ENCODE measurements at regions not wholly inside any gene's neighbourhood (a gene's known extent, or its start where the extent isn't known, plus 50 kb on each side); places are given as distances from the start of the nearest gene placed in this dataset.

DNA sequence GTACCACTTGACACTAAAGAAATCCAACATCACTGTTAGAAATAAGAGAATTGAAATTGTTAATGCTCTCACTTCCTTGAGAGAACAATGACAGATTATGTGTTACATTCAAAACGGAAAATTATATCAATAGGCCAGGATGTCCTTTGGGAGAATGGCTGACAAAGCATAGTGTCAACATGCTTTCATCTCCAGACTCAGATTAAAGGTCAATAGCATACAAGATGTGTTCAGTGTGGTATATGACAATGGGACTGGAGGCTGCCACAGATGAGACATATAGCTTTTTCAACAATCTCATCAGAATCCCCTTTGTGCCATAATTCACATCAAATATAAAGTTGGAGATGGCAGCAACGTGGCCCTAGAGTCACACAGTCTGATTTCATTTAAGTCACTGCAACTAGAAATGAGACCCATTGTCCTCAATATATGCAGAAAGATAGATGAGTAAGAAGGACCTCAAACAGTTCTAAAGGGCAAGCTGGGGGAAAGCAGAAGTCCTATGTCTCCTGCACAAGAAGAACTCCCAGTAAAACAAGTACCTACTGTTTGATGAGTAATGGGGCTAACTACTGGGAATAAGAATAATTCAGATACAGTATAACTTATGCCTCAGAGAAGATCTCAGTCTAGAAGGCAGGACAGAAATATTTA is 327.9 kb downstream of the TTLL7 start:
- no peak for DNase-seq
- H3K4me1 Mint-ChIP-seq: no peaks in the 10 kb centered on the region
- no peak overlapping the region for H3K27ac Mint-ChIP-seq

DNA sequence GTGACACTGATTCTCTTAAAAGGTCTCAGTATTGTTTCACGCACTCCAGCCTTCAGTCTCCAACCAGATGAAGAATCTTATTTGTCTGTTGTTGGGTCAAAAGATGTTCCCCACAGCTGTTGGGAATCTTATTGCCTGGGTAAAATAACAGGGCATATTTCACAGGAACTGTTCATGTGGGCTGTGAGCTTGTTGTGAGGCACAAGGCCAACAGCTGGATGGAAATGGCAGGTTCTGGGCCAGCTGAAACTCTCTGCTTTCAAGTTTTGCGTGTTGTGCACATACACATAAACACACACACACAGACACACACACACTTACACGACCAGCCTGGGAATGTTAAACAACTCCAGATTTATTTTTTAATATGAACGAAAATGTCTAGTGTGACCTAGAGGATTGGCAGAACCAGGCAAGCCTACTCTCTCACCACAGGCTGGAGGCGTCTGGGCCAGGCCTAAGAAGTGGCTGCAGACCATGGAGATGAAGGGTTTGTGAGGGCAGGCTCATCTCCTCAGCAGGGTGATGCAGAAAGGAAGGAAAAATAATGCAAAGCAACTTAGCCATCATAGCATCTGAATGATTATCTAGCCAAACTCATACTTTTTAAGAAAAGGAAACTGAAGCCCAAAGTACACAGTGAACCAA is 357.0 kb downstream of the TTLL7 start:
- ChIA-PET CTCF (no interaction called here), POLR2A (no interaction called here)
- intact Hi-C loops (cut with micrococcal nuclease): no loop called here
- Mint-ChIP-seq H3K27ac (peak overlapping the region in 1 of 9 donors; percentile 3), H3K9me3 (peaks cover 0 to 8% (median 0%) of the 10 kb centered on the region in 11 donors), H3K4me3 (peak overlapping the region in 2 of 10 donors; percentile 31 to 45), H3K27me3 (no peaks in the 10 kb centered on the region), H3K36me3 (peaks cover 0 to 13% (median 4%) of the 10 kb centered on the region in 5 donors), H3K4me1 (peaks cover 0 to 16% (median 4%) of the 10 kb centered on the region in 7 donors)
- H3K27ac ChIP-seq (ENCODE audit: low read depth, low read length): no peak overlapping the region
- H3K4me1 ChIP-seq (ENCODE audit: control insufficient read depth in 2 of 2, insufficient read depth in 2 of 2, low read length in 2 of 2): no peaks in the 10 kb centered on the region
- no peaks in the 10 kb centered on the region for H3K27me3 ChIP-seq (ENCODE audit: control insufficient read depth in 2 of 2, insufficient read depth in 2 of 2, low read length in 2 of 2)
- no peak for DNase-seq
- no peaks in the 10 kb centered on the region for H3K9me3 ChIP-seq (ENCODE audit: control insufficient read depth in 2 of 3, low read length in 3 of 3)
- no peak for ATAC-seq
- H3K4me3 ChIP-seq (ENCODE audit: low read length): no peak overlapping the region
- H3K36me3 ChIP-seq (ENCODE audit: control insufficient read depth in 2 of 3, insufficient read depth in 3 of 3, low read length in 3 of 3): no peaks in the 10 kb centered on the region

More for the DNA sequence above, 327.9 kb downstream of the TTLL7 start:
- no peak overlapping the region for H3K4me3 ChIP-seq (ENCODE audit: low read length)
- H3K9me3 ChIP-seq (ENCODE audit: control insufficient read depth in 2 of 3, low read length in 3 of 3): no peaks in the 10 kb centered on the region
- peaks cover 0 to 7% (median 3%) of the 10 kb centered on the region in 5 donors for H3K36me3 Mint-ChIP-seq
- peaks cover 0 to 9% (median 6%) of the 10 kb centered on the region in 11 donors for H3K9me3 Mint-ChIP-seq
- CTCF ChIA-PET: interaction anchor here (0.6 kb wide), 1 partner anchor 808 kb away, joined by 4 read pairs; no protein-coding TSS in a partner anchor
- H3K4me1 ChIP-seq (ENCODE audit: control insufficient read depth in 2 of 2, insufficient read depth in 2 of 2, low read length in 2 of 2): no peaks in the 10 kb centered on the region
- no peak overlapping the region for H3K4me3 Mint-ChIP-seq
- POLR2A ChIA-PET: no interaction called here
- H3K27ac ChIP-seq (ENCODE audit: low read depth, low read length): no peak overlapping the region
- no peaks in the 10 kb centered on the region for H3K27me3 ChIP-seq (ENCODE audit: control insufficient read depth in 2 of 2, insufficient read depth in 2 of 2, low read length in 2 of 2)
- ATAC-seq: no peak
- intact Hi-C loops (cut with micrococcal nuclease): no loop called here
- no peaks in the 10 kb centered on the region for H3K36me3 ChIP-seq (ENCODE audit: control insufficient read depth in 2 of 3, insufficient read depth in 3 of 3, low read length in 3 of 3)
- H3K27me3 Mint-ChIP-seq: peaks cover 0 to under 1% (median 0%) of the 10 kb centered on the region in 5 donors

DNA sequence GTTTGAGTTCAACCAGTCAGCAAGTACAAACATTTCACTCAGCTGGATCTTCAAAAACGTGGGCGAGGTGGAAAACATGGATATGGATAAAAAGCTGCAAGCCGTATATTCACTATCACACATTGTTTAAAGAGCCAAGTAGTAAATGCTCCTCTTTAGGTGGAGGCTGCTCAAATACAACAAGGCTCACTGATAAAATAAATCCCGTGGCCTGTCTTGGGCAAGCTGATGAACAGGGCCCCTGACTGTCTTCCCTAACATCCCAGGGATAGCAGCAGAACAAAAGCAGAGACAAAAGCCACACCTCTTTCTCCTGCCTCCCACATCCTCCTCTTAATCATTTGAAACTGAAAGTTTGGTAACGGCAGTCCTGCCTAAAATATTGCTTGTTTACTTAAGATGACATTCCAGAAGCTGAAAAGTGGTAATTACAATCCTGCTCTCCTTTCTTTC is 357.7 kb downstream of the TTLL7 start:
- ChIA-PET CTCF (interaction anchor here (0.7 kb wide), 1 partner anchor 277 kb away, joined by 3 read pairs; no protein-coding TSS in a partner anchor), POLR2A (no interaction called here)
- ATAC-seq (no peak), DNase-seq (no peak)
- peak overlapping the region in 4 of 10 donors; percentile 10 to 77 (median 33) for H3K4me3 Mint-ChIP-seq
- intact Hi-C loops (cut with micrococcal nuclease): no loop called here
- no peaks in the 10 kb centered on the region for H3K36me3 ChIP-seq (ENCODE audit: control insufficient read depth in 2 of 3, insufficient read depth in 3 of 3, low read length in 3 of 3)
- no peaks in the 10 kb centered on the region for H3K27me3 ChIP-seq (ENCODE audit: control insufficient read depth in 2 of 2, insufficient read depth in 2 of 2, low read length in 2 of 2)
- no peaks in the 10 kb centered on the region for H3K4me1 ChIP-seq (ENCODE audit: control insufficient read depth in 2 of 2, insufficient read depth in 2 of 2, low read length in 2 of 2)
- no peaks in the 10 kb centered on the region for H3K27me3 Mint-ChIP-seq
- H3K4me1 Mint-ChIP-seq: peaks cover 0 to 16% (median 4%) of the 10 kb centered on the region in 7 donors
- peaks cover 0 to 7% (median 0%) of the 10 kb centered on the region in 5 donors for H3K36me3 Mint-ChIP-seq
- no peak overlapping the region for H3K4me3 ChIP-seq (ENCODE audit: low read length)
- H3K27ac Mint-ChIP-seq: peak overlapping the region in 3 of 9 donors; percentile 3 to 17 (median 16)
- H3K9me3 Mint-ChIP-seq: peaks cover 0 to 7% (median 0%) of the 10 kb centered on the region in 11 donors
- no peak overlapping the region for H3K27ac ChIP-seq (ENCODE audit: low read depth, low read length)
- H3K9me3 ChIP-seq (ENCODE audit: control insufficient read depth in 2 of 3, low read length in 3 of 3): no peaks in the 10 kb centered on the region

DNA sequence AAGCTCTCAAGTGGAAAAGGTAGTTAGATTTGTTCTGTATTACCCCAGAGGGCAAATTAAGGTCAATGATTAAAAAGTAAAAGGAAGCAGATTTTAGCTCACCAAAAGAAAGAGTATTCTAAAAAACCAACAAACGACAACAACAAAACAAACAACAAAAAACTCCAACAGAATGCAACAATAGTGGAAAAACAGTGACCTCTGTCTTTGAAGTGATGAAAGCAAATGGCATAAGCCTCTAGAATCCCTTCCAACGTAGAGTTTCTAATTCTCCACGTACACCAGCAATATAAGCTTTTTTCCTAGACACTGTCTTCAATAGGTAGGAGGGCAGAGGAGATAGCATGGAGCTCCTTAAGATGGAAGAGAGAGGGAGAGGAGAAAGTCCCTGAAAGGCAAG is 359.1 kb downstream of the TTLL7 start:
- CTCF ChIA-PET: no interaction called here

DNA sequence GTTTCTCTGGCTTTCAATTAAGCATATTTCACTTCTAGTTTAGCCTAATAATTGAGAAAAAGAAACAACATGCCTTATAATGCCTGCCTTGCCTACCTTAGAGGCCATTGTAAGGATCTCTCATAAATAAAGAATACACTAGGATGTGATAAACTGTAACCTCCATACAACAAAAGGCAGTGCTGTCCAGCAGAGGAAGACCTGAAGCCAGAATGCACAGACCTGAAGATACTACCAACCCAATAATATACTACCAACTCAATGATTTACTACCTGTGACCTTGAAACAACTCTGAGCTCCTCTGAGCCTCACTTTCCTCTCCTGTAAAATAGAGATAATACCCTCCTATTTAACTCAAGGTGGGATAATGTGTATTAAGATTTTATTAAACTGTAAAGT is 361.3 kb downstream of the TTLL7 start:
- Histone ChIP-seq H3K27ac (ENCODE audit: low read depth, low read length) (no peak overlapping the region), H3K27me3 (ENCODE audit: control insufficient read depth in 2 of 2, insufficient read depth in 2 of 2, low read length in 2 of 2) (no peaks in the 10 kb centered on the region), H3K9me3 (ENCODE audit: control insufficient read depth in 2 of 3, low read length in 3 of 3) (no peaks in the 10 kb centered on the region), H3K4me3 (ENCODE audit: low read length) (no peak overlapping the region), H3K4me1 (ENCODE audit: control insufficient read depth in 2 of 2, insufficient read depth in 2 of 2, low read length in 2 of 2) (no peaks in the 10 kb centered on the region), H3K36me3 (ENCODE audit: control insufficient read depth in 2 of 3, insufficient read depth in 3 of 3, low read length in 3 of 3) (no peaks in the 10 kb centered on the region)
- intact Hi-C loops (cut with micrococcal nuclease): no loop called here
- DNase-seq (no peak), ATAC-seq (no peak)
- Mint-ChIP-seq H3K9me3 (peaks cover 0 to 4% (median 0%) of the 10 kb centered on the region in 11 donors), H3K4me1 (peaks cover 0 to 18% (median 5%) of the 10 kb centered on the region in 7 donors), H3K36me3 (peaks cover 0 to 5% (median 0%) of the 10 kb centered on the region in 5 donors), H3K27me3 (no peaks in the 10 kb centered on the region), H3K4me3 (no peak overlapping the region), H3K27ac (no peak overlapping the region)
- ChIA-PET CTCF (no interaction called here), POLR2A (interaction anchor here (1.1 kb wide), 1 partner anchor 104 kb away, joined by 3 read pairs; no protein-coding TSS in a partner anchor)

More for the DNA sequence above, 359.1 kb downstream of the TTLL7 start:
- Mint-ChIP-seq H3K4me3 (no peak overlapping the region), H3K36me3 (peaks cover 0 to 7% (median 0%) of the 10 kb centered on the region in 5 donors), H3K9me3 (peaks cover 0 to 7% (median 0%) of the 10 kb centered on the region in 11 donors), H3K27ac (peak overlapping the region in 1 of 9 donors; percentile 19), H3K27me3 (no peaks in the 10 kb centered on the region), H3K4me1 (peaks cover 0 to 16% (median 4%) of the 10 kb centered on the region in 7 donors)
- no peak overlapping the region for H3K27ac ChIP-seq (ENCODE audit: low read depth, low read length)
- no peaks in the 10 kb centered on the region for H3K36me3 ChIP-seq (ENCODE audit: control insufficient read depth in 2 of 3, insufficient read depth in 3 of 3, low read length in 3 of 3)
- no peaks in the 10 kb centered on the region for H3K4me1 ChIP-seq (ENCODE audit: control insufficient read depth in 2 of 2, insufficient read depth in 2 of 2, low read length in 2 of 2)
- intact Hi-C loops (cut with micrococcal nuclease): no loop called here
- no peaks in the 10 kb centered on the region for H3K9me3 ChIP-seq (ENCODE audit: control insufficient read depth in 2 of 3, low read length in 3 of 3)
- POLR2A ChIA-PET: no interaction called here
- H3K27me3 ChIP-seq (ENCODE audit: control insufficient read depth in 2 of 2, insufficient read depth in 2 of 2, low read length in 2 of 2): no peaks in the 10 kb centered on the region
- H3K4me3 ChIP-seq (ENCODE audit: low read length): no peak overlapping the region
- ATAC-seq (no peak), DNase-seq (no peak)

DNA sequence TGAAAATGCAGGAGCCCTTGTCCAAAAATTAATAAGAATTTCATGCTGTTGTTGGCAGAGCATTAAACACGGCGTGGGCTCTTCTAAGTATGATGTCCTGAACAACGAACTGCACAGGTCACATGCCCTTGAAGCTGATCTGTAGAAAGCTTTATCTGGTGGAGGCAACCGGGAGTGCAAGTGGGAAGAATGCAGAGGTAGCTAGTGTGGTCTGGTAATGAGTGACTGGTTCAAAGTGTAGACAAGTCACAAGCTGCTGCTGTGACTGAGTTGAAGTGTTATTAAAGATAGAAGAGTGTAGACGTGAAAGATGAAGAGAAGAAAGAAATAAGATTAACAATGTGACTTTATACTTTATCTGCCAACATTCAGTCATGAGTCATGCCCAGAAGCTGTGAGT is 361.9 kb downstream of the TTLL7 start:
- H3K27me3 ChIP-seq (ENCODE audit: control insufficient read depth in 2 of 2, insufficient read depth in 2 of 2, low read length in 2 of 2): no peaks in the 10 kb centered on the region
- Mint-ChIP-seq H3K27me3 (no peaks in the 10 kb centered on the region), H3K9me3 (peaks cover 0 to 4% (median 0%) of the 10 kb centered on the region in 11 donors), H3K4me1 (peaks cover 0 to 15% (median 5%) of the 10 kb centered on the region in 7 donors), H3K27ac (no peak overlapping the region), H3K36me3 (peaks cover 0 to 6% (median 0%) of the 10 kb centered on the region in 5 donors), H3K4me3 (no peak overlapping the region)
- ATAC-seq (no peak), DNase-seq (no peak)
- no peaks in the 10 kb centered on the region for H3K4me1 ChIP-seq (ENCODE audit: control insufficient read depth in 2 of 2, insufficient read depth in 2 of 2, low read length in 2 of 2)
- H3K4me3 ChIP-seq (ENCODE audit: low read length): no peak overlapping the region
- H3K36me3 ChIP-seq (ENCODE audit: control insufficient read depth in 2 of 3, insufficient read depth in 3 of 3, low read length in 3 of 3): no peaks in the 10 kb centered on the region
- no peaks in the 10 kb centered on the region for H3K9me3 ChIP-seq (ENCODE audit: control insufficient read depth in 2 of 3, low read length in 3 of 3)
- POLR2A ChIA-PET: interaction anchor here (1.1 kb wide), 1 partner anchor 105 kb away, joined by 3 read pairs; no protein-coding TSS in a partner anchor
- no peak overlapping the region for H3K27ac ChIP-seq (ENCODE audit: low read depth, low read length)
- CTCF ChIA-PET: no interaction called here
- intact Hi-C loops (cut with micrococcal nuclease): no loop called here
